ENCODE measurements at regions not wholly inside any gene's neighbourhood (a gene's known extent, or its start where the extent isn't known, plus 50 kb on each side); places are given as distances from the start of the nearest gene placed in this dataset.

- TF ChIP-seq CTCF (IDR thresholded peaks at IDR 0.05; ENCODE audit: insufficient read depth, low read length, poor library complexity, severe bottlenecking) (no peak), EZH2phosphoT487 (conservative IDR thresholded peaks at IDR 0.05; ENCODE audit: low read length) (no peak)
Observed at GRCh38 chr4:1488357-1488756, 82.1 kb upstream of the NKX1-1 start.
